A549 (cell line): ENCODE measurements at regions not wholly inside any gene's neighbourhood (a gene's known extent, or its start where the extent isn't known, plus 50 kb on each side); places are given as distances from the start of the nearest gene placed in this dataset.

ENCODE experiments used
- ATAC-seq, 2 experiments: fragments of 200-7000 bp in 1 of 2; fragments of >200 bp in 1 of 2; cut with Nextera tagmentation in 1 of 2; cut with Tn5 transposase in 1 of 2; 3 replicates each; pipeline versions ENCODE4 v1.8.0 to v1.9.1; 2018 to 2020; ENCODE audit warnings: mild to moderate bottlenecking in 1 of 2, moderate library complexity in 1 of 2
- CTCF ChIA-PET: fragments of 300-600 bp; sonication (Branson Sonifier 250); formaldehyde crosslinking; extraction: SDS; loops from one replicate; lab custom pipeline; 2021; ENCODE audit warnings: antibody characterized with exemption, inconsistent platforms; lab: Yijun Ruan, JAX
- POLR2A ChIA-PET: fragments of 350-600 bp; formaldehyde crosslinking; extraction: SDS; loops from one replicate; lab custom pipeline; 2021; ENCODE audit warnings: antibody characterized with exemption, inconsistent platforms; lab: Yijun Ruan, JAX
- DNase-seq, 2 experiments: peaks; one replicate each; pipeline versions ENCODE4 v3.0.0 to v3.0.0-alpha.2; 2011 to 2016; ENCODE audit warnings: low read depth in 1 of 2, low spot score in 1 of 2
- FAIRE-seq: peaks from 2 replicates; lab custom pipeline; 2011; peaks lifted over from hg19 to GRCh38; lab: Jason Lieb, UNC
- H3K27ac ChIP-seq, 2 experiments: fragments of >200 bp; sonication (Bioruptor Twin); formaldehyde crosslinking; 3 replicates each; pipeline ENCODE4 v1.5.1; 2016 to 2017
- H3K4me1 ChIP-seq: fragments of >200 bp; sonication (Bioruptor Twin); formaldehyde crosslinking; 3 replicates; pipeline ENCODE4 v1.6.1; 2016
- H3K4me2 ChIP-seq: fragments of >200 bp; sonication (Bioruptor Twin); formaldehyde crosslinking; 3 replicates; pipeline ENCODE4 v1.6.1; 2016
- H3K4me3 ChIP-seq: fragments of >200 bp; sonication (Bioruptor Twin); formaldehyde crosslinking; 3 replicates; pipeline ENCODE4 v1.5.1; 2016
- H3K9me3 ChIP-seq: fragments of >200 bp; sonication (Bioruptor Twin); formaldehyde crosslinking; 3 replicates; pipeline ENCODE4 v1.6.1; 2016
- CHD4 ChIP-seq: fragments of 200-600 bp; sonication (generic); IDR thresholded peaks from 2 replicates; pipeline ENCODE4 v1.6.1; 2016; ENCODE audit warnings: antibody characterized with exemption, mild to moderate bottlenecking, borderline replicate concordance
- EHMT2 ChIP-seq: fragments of 200-600 bp; sonication (generic); IDR thresholded peaks from 2 replicates; pipeline ENCODE4 v1.6.1; 2016; ENCODE audit warnings: antibody characterized with exemption, low read depth, mild to moderate bottlenecking, moderate library complexity
- HEYL ChIP-seq: fragments of 250-450 bp; sonication (Bioruptor Pico); IDR thresholded peaks from 2 replicates; pipeline ENCODE4 v1.8.0; 2021; ENCODE audit warnings: mild to moderate bottlenecking, moderate library complexity
- JUN ChIP-seq, 2 experiments: fragments of >200 bp; sonication (Bioruptor Twin); formaldehyde crosslinking; IDR thresholded peaks; 2 replicates in 1 of 2; 3 replicates in 1 of 2; pipeline ENCODE4 v1.6.1; 2016 to 2017
- KDM1A ChIP-seq: fragments of 200-600 bp; sonication (generic); IDR thresholded peaks from 2 replicates; pipeline ENCODE4 v1.6.1; 2016; ENCODE audit warnings: low read depth, mild to moderate bottlenecking
- MYC ChIP-seq: IDR thresholded peaks from 2 replicates; pipeline ENCODE4 v1.6.1; 2012; ENCODE audit warnings: mild to moderate bottlenecking, inconsistent platforms, low read length, improper control_type of control experiment, borderline replicate concordance
- NFE2L2 ChIP-seq: fragments of 150-350 bp; conservative IDR thresholded peaks from 2 replicates; pipeline ENCODE4 v1.6.1; 2014; ENCODE audit warnings: low read length
- PBX3 ChIP-seq: IDR thresholded peaks from 2 replicates; pipeline ENCODE4 v1.6.1; 2012
- POLR2A ChIP-seq: IDR thresholded peaks from 2 replicates; pipeline ENCODE4 v1.6.1; 2012; ENCODE audit warnings: mild to moderate bottlenecking, low read length
- RAD21 ChIP-seq, 2 experiments: fragments of >200 bp in 1 of 2; sonication (Bioruptor Twin) in 1 of 2; formaldehyde crosslinking in 1 of 2; IDR thresholded peaks in 1 of 2; conservative IDR thresholded peaks in 1 of 2; 2 replicates in 1 of 2; 3 replicates in 1 of 2; pipeline ENCODE4 v1.6.1; 2012 to 2018; ENCODE audit warnings: inconsistent platforms in 1 of 2
- RARB ChIP-seq: fragments of 250-450 bp; sonication (Bioruptor Pico); IDR thresholded peaks from 2 replicates; pipeline ENCODE4 v1.8.0; 2021; ENCODE audit warnings: mild to moderate bottlenecking, moderate library complexity
- SMC3 ChIP-seq: fragments of >200 bp; sonication (Bioruptor Twin); formaldehyde crosslinking; IDR thresholded peaks from 3 replicates; pipeline ENCODE4 v1.6.1; 2018; ENCODE audit warnings: inconsistent platforms
- SREBF2 ChIP-seq: fragments of 450-650 bp; IDR thresholded peaks from 2 replicates; pipeline ENCODE4 v1.6.1; 2014; ENCODE audit warnings: mild to moderate bottlenecking, moderate library complexity
- ZNF302 ChIP-seq: fragments of 250-450 bp; sonication (Bioruptor Pico); IDR thresholded peaks from 2 replicates; pipeline ENCODE4 v1.9.0; 2021; ENCODE audit warnings: inconsistent platforms, mild to moderate bottlenecking, moderate library complexity
- WGBS: methylation state at CpG from one replicate; pipeline ENCODE4 v1.1.6; 2017; ENCODE audit errors: missing lambda C conversion rate; 5-methylcytosine and 5-hydroxymethylcytosine counted together
- TF ChIP-seq, protein P1 (sequence below): fragments of 200-600 bp; sonication (generic); IDR thresholded peaks from 2 replicates; pipeline ENCODE4 v1.6.1; 2016; ENCODE audit warnings: antibody characterized with exemption, mild to moderate bottlenecking, moderate library complexity
- TF ChIP-seq, protein P2 (sequence below): fragments of 450-650 bp; IDR thresholded peaks from 2 replicates; pipeline ENCODE4 v1.6.1; 2014; ENCODE audit warnings: antibody characterized with exemption
- TF ChIP-seq, protein P3 (sequence below): fragments of 250-450 bp; sonication (Bioruptor Pico); IDR thresholded peaks from 2 replicates; pipeline ENCODE4 v1.5.0; 2021; ENCODE audit warnings: mild to moderate bottlenecking, moderate library complexity, borderline replicate concordance
- TF ChIP-seq, protein P4 (sequence below): fragments of >200 bp; sonication (Bioruptor Twin); formaldehyde crosslinking; IDR thresholded peaks from 2 replicates; pipeline ENCODE4 v1.6.1; 2016
- TF ChIP-seq, protein P5 (sequence below): IDR thresholded peaks from 2 replicates; pipeline ENCODE4 v1.6.1; 2012; ENCODE audit warnings: low read depth, borderline replicate concordance

- CTCF ChIA-PET = no interaction called here
- POLR2A ChIA-PET = no interaction called here
Observed at GRCh38 chr7:89796481-89796880, 357.8 kb upstream of the STEAP1 start.

DNA sequence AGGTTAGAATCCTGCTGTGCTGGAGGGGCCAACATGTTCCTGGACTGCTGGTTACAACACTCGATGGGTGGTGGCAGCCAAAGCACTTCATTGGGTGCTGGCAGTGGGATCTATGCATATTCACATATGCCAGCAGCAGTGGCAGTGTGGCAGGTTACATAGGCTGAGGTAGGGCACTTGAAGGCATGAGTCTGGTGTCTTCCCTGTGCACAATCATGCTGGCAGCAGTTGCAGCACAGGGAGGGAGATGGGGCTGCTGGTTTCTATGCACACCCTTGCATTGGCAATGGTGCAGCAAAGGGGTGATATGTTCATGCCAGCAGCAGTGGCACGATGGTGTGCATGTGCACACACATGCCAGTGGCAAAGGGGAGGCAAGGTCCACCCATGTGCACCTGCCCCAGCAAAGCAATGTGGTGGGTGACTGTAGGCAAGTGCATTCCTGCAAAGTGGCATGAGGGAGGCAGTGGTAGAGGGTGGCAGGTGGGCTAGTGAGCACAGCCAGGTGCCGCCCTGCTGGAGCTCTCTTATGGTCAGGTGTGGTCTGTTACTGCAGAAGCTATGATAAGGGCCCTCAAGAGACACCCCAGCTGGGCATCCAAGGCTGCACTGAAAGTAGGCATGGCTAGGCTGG lies 356.2 kb upstream of the STEAP1 start:
- WGBS = 0% methylated on average over 3 of the region's 3 CpGs

More at GRCh38 chr7:89796481-89796880, 357.8 kb upstream of the STEAP1 start:
- TF ChIP-seq SMC3 (no peak), RARB (CRISPR knock-in tag) (no peak), CHD4 (no peak), PBX3 (no peak), JUN (IDR thresholded peaks at IDR 0.05) (no peak), HEYL (no peak), NFE2L2 (no peak), MYC (no peak), KDM1A (no peak), SREBF2 (no peak), EHMT2 (no peak), RAD21 (conservative IDR thresholded peaks at IDR 0.05 in 1 of 2, IDR thresholded peaks at IDR 0.05 in 1 of 2) (no peak), POLR2A (no peak)
- TF ChIP-seq, protein P1, sequence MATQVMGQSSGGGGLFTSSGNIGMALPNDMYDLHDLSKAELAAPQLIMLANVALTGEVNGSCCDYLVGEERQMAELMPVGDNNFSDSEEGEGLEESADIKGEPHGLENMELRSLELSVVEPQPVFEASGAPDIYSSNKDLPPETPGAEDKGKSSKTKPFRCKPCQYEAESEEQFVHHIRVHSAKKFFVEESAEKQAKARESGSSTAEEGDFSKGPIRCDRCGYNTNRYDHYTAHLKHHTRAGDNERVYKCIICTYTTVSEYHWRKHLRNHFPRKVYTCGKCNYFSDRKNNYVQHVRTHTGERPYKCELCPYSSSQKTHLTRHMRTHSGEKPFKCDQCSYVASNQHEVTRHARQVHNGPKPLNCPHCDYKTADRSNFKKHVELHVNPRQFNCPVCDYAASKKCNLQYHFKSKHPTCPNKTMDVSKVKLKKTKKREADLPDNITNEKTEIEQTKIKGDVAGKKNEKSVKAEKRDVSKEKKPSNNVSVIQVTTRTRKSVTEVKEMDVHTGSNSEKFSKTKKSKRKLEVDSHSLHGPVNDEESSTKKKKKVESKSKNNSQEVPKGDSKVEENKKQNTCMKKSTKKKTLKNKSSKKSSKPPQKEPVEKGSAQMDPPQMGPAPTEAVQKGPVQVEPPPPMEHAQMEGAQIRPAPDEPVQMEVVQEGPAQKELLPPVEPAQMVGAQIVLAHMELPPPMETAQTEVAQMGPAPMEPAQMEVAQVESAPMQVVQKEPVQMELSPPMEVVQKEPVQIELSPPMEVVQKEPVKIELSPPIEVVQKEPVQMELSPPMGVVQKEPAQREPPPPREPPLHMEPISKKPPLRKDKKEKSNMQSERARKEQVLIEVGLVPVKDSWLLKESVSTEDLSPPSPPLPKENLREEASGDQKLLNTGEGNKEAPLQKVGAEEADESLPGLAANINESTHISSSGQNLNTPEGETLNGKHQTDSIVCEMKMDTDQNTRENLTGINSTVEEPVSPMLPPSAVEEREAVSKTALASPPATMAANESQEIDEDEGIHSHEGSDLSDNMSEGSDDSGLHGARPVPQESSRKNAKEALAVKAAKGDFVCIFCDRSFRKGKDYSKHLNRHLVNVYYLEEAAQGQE = no peak
- TF ChIP-seq, protein P2, sequence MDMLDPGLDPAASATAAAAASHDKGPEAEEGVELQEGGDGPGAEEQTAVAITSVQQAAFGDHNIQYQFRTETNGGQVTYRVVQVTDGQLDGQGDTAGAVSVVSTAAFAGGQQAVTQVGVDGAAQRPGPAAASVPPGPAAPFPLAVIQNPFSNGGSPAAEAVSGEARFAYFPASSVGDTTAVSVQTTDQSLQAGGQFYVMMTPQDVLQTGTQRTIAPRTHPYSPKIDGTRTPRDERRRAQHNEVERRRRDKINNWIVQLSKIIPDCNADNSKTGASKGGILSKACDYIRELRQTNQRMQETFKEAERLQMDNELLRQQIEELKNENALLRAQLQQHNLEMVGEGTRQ = no peak
- TF ChIP-seq, protein P3, sequence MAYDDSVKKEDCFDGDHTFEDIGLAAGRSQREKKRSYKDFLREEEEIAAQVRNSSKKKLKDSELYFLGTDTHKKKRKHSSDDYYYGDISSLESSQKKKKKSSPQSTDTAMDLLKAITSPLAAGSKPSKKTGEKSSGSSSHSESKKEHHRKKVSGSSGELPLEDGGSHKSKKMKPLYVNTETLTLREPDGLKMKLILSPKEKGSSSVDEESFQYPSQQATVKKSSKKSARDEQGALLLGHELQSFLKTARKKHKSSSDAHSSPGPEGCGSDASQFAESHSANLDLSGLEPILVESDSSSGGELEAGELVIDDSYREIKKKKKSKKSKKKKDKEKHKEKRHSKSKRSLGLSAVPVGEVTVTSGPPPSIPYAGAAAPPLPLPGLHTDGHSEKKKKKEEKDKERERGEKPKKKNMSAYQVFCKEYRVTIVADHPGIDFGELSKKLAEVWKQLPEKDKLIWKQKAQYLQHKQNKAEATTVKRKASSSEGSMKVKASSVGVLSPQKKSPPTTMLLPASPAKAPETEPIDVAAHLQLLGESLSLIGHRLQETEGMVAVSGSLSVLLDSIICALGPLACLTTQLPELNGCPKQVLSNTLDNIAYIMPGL (CRISPR knock-in tag) = no peak
- TF ChIP-seq, protein P4, sequence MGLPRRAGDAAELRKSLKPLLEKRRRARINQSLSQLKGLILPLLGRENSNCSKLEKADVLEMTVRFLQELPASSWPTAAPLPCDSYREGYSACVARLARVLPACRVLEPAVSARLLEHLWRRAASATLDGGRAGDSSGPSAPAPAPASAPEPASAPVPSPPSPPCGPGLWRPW = no peak
- TF ChIP-seq, protein P5, sequence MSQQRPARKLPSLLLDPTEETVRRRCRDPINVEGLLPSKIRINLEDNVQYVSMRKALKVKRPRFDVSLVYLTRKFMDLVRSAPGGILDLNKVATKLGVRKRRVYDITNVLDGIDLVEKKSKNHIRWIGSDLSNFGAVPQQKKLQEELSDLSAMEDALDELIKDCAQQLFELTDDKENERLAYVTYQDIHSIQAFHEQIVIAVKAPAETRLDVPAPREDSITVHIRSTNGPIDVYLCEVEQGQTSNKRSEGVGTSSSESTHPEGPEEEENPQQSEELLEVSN = no peak
- no peak for ATAC-seq
- no peak for DNase-seq
- 2% methylated on average over 2 of the region's 2 CpGs for WGBS
- H3K4me3 ChIP-seq = no peak overlapping the region
- no peak for FAIRE-seq
- no peak overlapping the region for H3K27ac ChIP-seq
- H3K4me2 ChIP-seq = no peak overlapping the region
- no peaks in the 10 kb centered on the region for H3K4me1 ChIP-seq
- H3K9me3 ChIP-seq = no peaks in the 10 kb centered on the region

More for the DNA sequence above, 356.2 kb upstream of the STEAP1 start:
- POLR2A ChIA-PET = no interaction called here
- CTCF ChIA-PET = no interaction called here
- H3K4me3 ChIP-seq = no peak overlapping the region
- FAIRE-seq (no peak), ATAC-seq (no peak), DNase-seq (no peak)
- no peaks in the 10 kb centered on the region for H3K9me3 ChIP-seq
- H3K4me1 ChIP-seq = no peaks in the 10 kb centered on the region
- TF ChIP-seq SREBF2 (no peak), ZNF302 (CRISPR knock-in tag) (no peak)
- H3K27ac ChIP-seq = no peak overlapping the region
- no peak overlapping the region for H3K4me2 ChIP-seq
